ENCODE measurements at regions not wholly inside any gene's neighbourhood (a gene's known extent, or its start where the extent isn't known, plus 50 kb on each side); places are given as distances from the start of the nearest gene placed in this dataset.

GRCh38 chr3:42022355-42022754 lies 60.5 kb upstream of the ULK4 start:
- no peak for TF ChIP-seq CTCF (IDR thresholded peaks at IDR 0.05; ENCODE audit: low read depth, low read length, poor library complexity, severe bottlenecking)
- TF ChIP-seq EZH2phosphoT487 (IDR thresholded peaks at IDR 0.05; ENCODE audit: borderline replicate concordance, low read length) = no peak
